HG02852 (cell line): ENCODE measurements at regions not wholly inside any gene's neighbourhood (a gene's known extent, or its start where the extent isn't known, plus 50 kb on each side); places are given as distances from the start of the nearest gene placed in this dataset.
"Not testable (repeated sequence)": the region's sequence is repeated elsewhere in the genome, so short reads cannot be mapped to it uniquely, and the experiment has no call there.

ENCODE experiments used
- ATAC-seq: cut with Tn5 transposase; IDR thresholded peaks from one replicate; pipeline ENCODE4 v1.9.1; 2021; ENCODE audit warnings: mild to moderate bottlenecking, moderate library complexity; ENCODE audit not compliant: unreplicated experiment

DNA sequence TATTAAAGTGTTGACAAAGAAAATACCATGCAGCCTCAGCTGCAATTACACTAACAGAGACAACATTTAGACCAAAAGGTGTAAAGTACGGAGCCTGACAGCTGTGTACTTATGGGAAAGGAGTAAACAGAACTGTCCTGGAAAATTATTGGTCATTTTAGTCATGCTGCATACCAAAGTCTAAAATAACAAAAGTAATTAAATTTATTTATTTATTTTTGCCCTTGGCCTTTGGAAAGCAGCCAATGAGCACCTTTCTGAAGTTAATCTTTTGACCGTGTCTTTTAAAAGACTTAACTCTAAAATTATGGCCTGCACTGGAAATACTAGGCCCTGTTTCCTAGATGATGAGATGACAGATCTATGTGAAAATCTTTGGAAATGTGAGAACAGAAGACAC lies 597.6 kb downstream of the NXPH1 start:
- ATAC-seq: no peak

DNA sequence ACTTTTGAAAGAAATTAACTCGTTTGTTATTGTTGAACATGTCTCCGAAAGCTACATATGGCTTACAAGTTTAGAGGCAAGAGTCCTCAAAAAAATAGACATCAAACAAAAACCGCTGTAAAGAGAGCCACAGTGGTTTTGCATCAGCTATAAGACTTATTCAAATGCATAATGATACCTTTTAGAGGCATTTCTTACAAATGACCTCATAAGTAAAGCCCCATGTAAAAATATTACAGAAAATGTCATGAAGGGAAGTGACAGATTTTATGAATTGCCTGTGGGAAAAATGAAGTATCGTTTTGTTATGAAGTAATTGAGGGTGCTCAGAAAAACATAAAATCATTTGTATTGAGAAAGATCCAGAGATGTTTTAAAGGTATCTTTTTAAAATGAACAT lies 598.0 kb downstream of the NXPH1 start:
- ATAC-seq: no peak

DNA sequence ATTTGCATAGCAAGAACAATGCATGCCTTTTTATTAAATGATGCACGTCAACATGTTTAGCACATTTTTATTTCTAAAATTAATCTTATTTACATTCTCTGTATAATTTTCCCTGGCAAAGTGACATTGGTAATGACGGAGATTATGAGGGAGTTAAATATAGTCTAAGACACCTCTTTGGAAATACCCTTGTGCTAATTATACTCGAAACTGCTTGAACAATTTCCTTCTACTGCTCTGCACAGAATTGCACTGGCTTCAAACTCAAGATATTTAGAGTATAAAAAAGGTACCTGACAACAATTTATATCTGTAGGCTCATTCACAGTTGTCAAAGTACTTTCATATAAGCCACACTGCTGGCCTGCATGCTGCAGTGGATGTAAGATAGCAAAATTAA lies 602.7 kb downstream of the NXPH1 start:
- ATAC-seq: no peak

DNA sequence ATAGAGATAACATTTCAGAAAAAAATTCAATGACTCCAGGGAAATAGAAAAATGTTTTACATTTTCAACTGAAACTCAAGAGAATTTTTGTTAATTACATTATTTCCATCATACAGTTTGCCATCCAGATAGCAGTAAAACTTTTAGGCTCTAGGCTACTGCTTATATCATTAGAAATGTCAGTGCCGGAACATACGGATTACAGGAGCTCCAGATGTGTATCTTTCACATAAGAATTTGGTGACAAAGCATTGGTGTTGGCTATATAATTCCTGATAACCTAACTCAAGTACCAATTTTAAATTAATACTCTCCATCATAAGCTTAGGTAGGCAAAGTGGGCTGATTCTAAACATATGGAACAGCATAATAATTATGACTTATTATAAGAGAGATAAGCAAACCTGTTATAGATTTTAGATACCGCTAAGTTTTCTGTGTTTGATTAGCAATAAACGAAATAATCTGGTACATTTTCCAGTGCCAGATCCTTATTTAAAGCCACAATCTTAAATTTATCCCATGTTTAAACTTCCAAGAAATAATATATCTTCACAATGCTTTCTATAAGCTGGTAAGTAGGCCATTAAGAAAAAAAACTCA lies 637.9 kb downstream of the NXPH1 start:
- no peak for ATAC-seq

DNA sequence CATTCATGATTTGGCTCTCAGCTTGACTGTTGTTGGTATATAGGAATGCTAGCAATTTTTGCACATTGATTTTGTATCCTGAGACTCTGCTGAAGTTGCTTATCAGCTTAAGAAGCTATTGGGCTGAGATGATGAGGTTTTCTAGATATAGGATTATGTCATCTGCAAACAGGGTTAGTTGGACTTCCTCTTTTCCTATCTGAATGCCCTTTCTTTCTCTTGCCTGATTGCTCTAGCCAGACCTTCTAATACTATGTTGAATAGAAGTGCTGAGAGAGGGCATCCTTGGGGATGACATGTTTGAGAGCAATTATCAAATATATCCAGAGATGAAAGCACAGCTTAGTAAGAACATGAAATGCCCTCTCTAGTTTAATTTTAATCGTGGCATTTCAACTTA lies 642.4 kb downstream of the NXPH1 start:
- not testable (repeated sequence) for ATAC-seq

DNA sequence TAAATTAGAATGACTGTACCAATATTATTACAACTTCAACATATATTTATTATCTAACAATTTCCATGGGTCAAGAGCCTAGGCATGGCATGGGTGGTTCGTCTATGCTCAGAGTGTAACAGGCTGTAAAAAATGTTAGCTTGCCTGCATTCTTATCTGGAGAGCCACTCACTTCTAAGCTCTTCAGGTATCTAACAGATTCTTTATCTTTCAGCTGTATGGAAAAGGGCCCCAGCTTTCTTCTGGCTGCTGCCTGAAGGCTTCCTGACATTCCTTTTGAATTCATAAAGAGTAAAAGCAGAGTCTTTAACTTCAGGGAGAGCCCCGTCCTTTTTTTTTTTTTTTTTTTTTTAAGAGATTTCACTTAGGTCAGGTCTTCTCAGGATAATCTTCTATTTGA lies 648.8 kb downstream of the NXPH1 start:
- no peak for ATAC-seq

DNA sequence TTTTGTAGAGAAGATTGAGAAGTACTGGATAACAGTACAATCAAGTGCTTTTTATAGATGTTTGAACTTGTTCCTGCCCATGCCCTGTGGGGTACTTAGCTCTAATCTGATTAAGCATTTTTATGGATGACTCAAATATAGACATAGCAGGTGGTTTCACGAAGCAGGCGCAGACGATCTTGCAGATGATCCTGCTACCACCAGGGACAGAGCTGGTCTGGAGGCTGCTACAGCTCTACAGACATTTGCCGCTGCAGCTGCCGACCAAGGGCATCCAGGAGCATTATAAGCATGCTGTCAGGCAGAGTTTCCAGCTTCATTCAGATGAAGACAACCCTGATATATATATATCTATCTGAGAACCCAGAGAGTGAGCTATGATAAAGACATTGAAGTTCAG lies 650.4 kb downstream of the NXPH1 start:
- ATAC-seq: no peak

DNA sequence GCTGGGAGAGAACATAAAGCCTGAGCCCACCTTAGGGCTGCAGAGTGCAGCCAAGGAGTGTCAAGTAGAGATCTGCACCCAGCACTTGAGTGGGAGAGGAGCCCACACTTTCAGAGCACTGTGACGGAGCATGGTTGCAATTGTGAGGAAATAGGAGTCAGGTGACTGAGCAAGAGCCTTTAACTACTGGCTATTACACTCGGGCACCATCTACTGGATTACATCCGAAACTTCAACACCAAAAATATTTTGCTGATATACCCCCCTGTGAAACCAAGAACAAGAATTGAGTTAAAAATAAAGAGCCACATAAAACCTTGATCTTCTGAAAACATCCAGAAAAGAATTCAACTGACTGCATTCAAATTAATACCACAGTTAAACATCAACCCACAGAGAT lies 657.9 kb downstream of the NXPH1 start:
- ATAC-seq: no peak

DNA sequence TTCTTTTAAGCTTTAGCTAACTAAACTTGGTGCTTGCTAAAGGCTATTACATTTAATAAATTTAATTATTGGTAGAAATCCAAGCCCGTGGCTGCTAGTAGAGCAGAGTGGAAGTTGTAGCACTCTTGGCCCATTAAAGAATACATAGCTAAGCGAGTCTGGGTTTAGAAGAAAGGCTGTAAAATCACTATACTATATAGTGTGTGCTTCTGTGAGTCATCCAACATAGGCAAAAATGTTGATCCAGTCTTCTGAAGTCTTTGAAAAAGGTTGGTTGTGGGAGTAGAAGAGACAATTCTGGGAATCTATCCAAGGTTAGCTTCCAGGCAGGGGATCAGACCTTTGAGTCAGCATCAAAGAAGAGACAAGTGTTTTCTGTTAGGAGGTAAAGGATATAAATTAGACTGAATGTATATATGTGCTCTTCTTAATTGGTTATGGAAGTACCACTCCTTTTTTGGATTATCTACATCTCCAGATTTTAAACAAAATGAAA lies 664.2 kb downstream of the NXPH1 start:
- no peak for ATAC-seq

DNA sequence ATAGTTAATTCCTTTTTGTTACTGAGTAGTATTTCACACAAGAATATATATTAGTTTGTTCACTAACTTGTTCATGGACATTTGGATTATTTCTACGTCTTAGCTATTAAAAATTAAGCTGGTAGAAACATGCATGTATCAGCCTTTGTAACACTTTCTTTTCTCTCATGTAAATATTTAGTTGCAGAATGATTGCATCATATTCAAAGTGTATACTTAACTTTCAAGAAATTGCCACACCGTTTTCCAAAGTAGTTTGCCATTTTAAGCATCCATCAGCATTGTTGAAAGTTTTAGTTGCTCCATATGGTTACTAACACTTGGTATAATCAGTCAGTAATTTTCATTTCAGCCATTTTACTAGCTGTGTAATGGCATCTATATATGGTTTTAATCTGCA lies 666.9 kb downstream of the NXPH1 start:
- ATAC-seq: no peak

DNA sequence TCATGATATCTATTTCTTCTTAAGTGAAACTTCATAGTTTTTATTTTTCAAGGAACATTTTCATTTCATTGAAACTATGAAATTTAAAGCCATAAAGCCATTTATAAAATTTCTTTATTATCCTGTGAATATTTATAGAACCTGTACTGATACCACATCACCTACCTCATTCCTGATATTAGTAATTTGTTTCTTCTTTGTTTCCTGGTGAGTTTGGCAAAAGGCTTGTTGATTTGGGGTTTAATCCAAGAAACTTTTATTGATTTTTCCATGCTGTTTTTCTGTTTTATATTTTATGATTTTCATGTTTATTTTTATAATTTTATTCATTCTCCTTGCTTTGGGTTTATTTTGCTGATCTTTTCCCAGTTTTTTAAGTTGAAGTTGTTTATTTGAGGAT lies 669.4 kb downstream of the NXPH1 start:
- ATAC-seq: no peak

DNA sequence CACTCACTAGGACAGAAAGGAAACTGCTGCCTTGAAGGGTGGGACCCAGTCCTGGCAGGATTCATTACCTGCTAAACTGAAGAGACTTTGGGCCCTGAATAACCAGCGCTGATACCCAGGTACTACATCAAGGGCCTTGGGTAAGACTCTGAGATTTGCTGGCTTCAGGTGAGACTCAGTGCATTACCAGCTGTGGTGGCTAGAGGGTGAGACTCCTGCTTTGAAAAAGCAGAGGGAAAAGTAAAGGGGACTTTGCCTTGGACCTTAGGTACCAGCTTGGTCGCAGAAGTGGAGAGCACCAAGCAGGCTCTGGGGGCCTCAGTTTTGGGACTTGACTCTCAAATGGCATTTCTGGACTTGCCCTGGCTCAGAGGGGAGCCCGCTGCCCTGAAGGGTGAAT lies 673.3 kb downstream of the NXPH1 start:
- ATAC-seq: no peak

DNA sequence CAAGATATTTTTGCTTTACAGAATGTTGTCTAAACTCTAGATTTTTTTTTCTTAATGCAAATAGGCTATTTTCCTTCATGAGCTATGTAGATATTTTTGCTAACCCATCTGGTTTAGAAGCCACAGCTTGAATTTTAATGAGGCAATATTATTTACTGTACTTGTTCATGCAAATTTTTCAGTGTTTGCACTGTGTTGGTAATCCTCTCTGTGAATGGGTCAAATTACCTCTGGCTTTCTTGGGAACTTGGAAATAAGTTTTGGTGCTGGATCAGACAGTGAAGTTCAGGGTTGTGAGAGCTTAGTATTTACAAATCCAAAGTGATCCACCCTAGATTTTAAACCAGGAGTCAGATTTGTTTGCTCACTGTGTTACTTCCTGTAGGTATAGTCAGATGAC lies 686.9 kb downstream of the NXPH1 start:
- no peak for ATAC-seq

DNA sequence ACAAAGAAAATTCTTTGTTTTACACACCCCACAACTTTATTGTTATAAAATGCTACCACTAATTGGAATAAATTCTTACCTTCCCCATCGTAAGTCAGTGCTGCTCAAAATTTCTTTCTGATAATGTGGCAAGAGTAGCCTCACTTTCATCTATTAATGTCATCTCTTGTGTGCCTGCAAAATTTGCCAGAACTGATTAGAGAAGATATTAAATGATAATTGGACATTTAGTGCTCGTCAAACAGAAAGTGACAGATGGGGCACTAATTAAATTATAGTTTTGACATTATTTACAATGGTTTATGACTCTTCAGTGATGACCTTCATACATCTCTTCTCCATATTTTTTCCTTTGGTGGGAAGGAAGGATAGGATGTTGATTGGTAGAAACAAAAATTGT lies 690.9 kb downstream of the NXPH1 start:
- no peak for ATAC-seq

DNA sequence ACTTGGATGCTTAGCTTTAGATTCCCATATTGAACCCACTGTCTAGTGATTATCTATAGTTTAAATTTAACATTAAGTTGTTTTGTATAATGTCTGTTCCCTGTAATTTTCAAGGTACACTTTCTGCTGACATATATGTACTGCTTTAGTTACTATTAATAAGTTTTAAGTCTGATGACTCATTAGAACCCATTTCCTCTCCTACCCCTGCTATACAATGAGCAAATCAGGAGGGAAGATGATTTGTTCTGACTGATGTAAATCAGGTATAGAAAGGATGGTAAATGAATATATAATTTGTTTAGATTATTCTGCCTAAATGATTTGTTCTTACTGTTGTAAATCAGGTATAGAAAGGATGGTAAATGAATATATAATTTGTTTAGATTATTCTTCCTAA lies 691.8 kb downstream of the NXPH1 start:
- no peak for ATAC-seq

DNA sequence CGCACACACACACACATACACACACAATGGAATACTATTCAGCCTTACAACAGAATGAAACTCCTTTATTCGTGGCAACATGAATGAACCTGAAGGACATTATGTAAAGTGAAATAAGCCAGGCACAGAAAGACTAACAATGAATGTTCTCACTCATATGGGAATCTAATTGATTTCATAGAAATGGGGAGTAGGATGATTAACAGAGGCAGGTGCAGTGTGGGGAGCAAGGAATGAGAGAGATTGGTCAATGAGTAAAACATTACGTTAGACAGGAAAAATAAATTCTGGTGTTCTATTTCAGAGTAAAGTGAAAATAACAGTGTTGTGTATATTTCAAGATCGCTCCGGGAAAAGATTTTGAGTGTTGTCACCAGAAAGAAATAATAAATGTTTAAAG lies 694.5 kb downstream of the NXPH1 start:
- no peak for ATAC-seq

DNA sequence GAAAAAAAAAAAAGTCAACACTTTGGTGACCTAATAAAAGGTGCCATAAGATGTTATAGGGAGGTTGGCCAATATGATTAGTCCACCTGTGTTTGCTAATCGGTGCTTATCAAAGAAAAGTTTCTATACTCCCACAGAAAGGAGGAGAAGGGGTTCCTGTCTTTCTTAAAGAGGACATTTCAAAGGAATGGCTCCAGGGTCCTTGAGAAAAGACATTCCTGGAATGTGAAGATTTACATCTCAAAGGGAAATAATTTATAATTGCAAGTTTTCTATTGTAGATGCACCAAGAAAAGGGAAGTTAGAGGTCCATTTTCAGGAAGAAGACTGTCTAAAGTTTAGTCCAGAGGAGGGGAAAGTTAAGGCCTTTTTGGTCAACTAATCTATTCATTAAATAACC lies 715.3 kb downstream of the NXPH1 start:
- ATAC-seq: no peak

DNA sequence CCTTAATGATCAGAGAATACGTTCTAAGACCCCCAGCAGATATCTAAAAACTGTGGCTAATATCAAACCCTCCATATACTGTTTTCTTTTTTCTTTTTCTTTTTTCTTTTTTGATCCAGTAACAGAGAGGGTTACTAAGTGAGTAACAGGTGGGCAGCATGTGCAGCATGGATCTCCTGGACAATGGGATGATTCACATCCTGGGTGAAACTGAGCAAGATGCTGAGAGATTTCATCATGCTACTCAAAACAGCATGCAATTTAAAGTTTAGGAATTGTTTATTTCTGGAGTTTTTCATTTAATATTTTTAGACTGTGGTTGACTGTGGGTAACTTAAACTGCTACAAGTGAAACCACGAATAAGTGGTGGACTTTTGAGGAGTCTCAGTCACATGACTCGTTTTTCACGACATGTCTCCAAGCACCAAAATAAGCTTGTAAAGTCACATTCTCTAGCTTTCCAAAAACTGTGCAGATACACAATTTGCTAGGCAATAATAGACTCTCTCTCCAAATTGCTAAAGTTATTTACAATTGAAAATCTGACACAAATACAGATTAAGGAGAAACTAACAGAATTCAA lies 716.2 kb downstream of the NXPH1 start:
- ATAC-seq: no peak

DNA sequence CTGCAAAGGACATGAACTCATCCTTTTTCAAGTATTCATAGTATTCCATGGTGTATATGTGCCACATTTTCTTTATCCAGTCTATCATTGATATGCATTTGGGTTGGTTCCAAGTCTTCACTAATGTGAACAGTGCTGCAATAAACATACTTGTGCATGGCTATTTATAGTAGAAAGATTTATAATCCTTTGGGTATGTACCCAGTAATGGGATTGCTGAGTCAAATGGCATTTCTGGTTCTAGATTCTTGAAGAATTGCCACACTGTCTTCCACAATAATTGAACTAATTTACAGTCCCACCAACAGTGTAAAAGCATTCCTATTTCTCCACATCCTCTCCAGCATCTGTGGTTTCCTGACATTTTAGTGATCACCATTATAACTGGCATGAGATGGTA lies 730.3 kb downstream of the NXPH1 start:
- ATAC-seq: not testable (repeated sequence)

DNA sequence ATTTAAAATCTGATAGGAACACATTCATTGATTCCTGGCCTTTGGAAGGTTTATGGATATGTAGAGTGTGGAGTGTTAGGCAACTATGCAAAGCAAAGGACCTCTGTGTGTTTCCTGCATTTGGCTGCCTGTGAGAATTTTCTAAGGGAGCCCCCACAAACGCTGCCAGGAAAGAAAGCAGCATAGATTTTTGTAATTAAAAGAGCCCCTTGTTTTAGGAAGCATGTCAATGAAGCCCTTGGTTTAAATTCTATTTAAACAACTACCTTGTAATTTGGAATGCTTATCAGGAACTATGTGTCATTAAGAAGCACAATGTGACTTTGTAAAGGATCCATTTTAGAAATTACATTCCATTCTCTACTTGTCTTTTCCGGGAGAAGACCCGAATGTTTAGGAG lies 742.5 kb downstream of the NXPH1 start:
- ATAC-seq: no peak

DNA sequence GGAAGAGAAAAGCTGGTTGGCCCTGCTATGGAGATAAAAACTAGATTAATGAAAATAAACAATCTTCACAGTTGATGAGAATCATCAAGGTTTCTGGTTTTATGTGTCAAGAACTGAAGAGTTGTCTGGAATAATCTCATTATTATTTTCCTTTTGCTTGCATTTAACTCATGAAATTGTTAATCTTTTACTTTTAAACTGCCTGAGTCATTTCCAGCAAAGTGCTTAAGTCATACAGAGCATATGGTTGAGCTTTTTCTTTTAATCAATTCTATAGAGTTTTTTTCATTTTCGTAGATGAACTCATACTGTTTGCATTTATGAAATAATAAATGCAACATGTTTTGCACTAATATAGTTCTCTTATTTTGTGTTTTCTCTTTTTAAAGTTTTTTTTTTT lies 747.9 kb downstream of the NXPH1 start:
- ATAC-seq: no peak

DNA sequence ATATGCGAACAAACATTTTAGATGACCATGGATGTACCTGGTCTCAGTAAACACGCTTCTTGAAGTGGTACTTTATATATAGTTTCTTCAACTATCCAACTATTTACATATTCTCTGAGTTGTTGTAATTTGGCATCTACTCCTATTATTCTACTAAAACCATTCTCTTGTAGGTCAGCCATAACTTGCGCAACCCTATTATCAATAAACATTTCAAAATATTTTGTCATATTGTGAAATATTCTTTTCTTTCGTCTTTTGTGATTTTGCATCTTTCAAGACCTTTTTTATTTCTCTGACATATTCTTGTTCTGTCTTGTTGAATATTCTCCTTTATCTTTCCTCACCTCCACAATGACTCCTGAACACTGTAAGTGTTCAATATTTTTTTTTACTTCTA lies 753.3 kb downstream of the NXPH1 start:
- ATAC-seq: no peak

DNA sequence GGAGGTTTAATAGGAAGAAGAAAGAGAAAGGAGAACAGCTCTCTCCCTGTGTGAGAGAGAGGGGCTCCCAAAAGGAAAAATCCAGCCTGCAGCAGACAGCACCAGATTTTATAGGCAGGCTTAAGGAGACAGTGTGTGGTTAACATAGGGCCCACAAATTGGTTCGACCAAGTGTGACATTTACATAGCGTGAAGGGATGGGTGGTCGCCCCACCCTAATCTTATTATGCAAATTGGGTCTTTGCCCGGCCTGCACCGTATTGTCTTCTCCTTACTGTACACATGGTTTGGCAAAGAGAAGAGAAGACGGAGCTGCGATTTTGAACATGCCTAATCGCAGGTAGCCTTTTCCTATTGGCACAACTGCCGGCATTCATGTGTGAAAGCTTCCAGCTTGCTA lies 756.3 kb downstream of the NXPH1 start:
- no peak for ATAC-seq
